ENCODE measurements at regions not wholly inside any gene's neighbourhood (a gene's known extent, or its start where the extent isn't known, plus 50 kb on each side); places are given as distances from the start of the nearest gene placed in this dataset.

GRCh38 chr3:40704224-40704623 is 179.5 kb downstream of the ZNF621 start:
- Histone ChIP-seq H3K27ac (ENCODE audit: low read length) (no peak overlapping the region), H3K36me3 (ENCODE audit: insufficient read depth, low read length) (no peaks in the 10 kb centered on the region), H4K20me1 (ENCODE audit: insufficient read depth, low read length) (no peaks in the 10 kb centered on the region), H3K4me3 (ENCODE audit: low read depth in 1 of 2, low read length in 2 of 2) (no peak overlapping the region), H3K4me1 (ENCODE audit: insufficient read depth, low read length) (no peaks in the 10 kb centered on the region), H3K79me2 (ENCODE audit: insufficient read depth, low read length) (no peaks in the 10 kb centered on the region), H3K9me3 (ENCODE audit: insufficient read depth, low read length, severe bottlenecking) (no peaks in the 10 kb centered on the region), H3K4me2 (ENCODE audit: insufficient read depth, low read length) (no peak overlapping the region), H3K27me3 (ENCODE audit: insufficient read depth, low read length, poor library complexity) (no peaks in the 10 kb centered on the region), H3K9ac (ENCODE audit: low read depth, low read length) (no peak overlapping the region), H2AFZ (ENCODE audit: low read depth, low read length) (no peak overlapping the region)
- no peak for ATAC-seq (ENCODE audit: insufficient read depth, low read depth)
- TF ChIP-seq EZH2 (IDR thresholded peaks at IDR 0.05; ENCODE audit: borderline replicate concordance, low read depth, low read length, severe bottlenecking) (no peak), CTCF (IDR thresholded peaks at IDR 0.05; ENCODE audit: borderline replicate concordance, extremely low read depth, low read length, poor library complexity, severe bottlenecking) (no peak)
- no peak for DNase-seq

GRCh38 chr3:40705663-40706062 is 180.9 kb downstream of the ZNF621 start:
- ATAC-seq (ENCODE audit: insufficient read depth, low read depth) (no peak), DNase-seq (no peak)
- no peak overlapping the region for H2AFZ ChIP-seq (ENCODE audit: low read depth, low read length)
- no peaks in the 10 kb centered on the region for H3K4me1 ChIP-seq (ENCODE audit: insufficient read depth, low read length)
- H4K20me1 ChIP-seq (ENCODE audit: insufficient read depth, low read length), result no peaks in the 10 kb centered on the region
- H3K36me3 ChIP-seq (ENCODE audit: insufficient read depth, low read length), result no peaks in the 10 kb centered on the region
- no peaks in the 10 kb centered on the region for H3K9me3 ChIP-seq (ENCODE audit: insufficient read depth, low read length, severe bottlenecking)
- H3K27ac ChIP-seq (ENCODE audit: low read length), result no peak overlapping the region
- H3K9ac ChIP-seq (ENCODE audit: low read depth, low read length), result no peak overlapping the region
- no peak overlapping the region for H3K4me2 ChIP-seq (ENCODE audit: insufficient read depth, low read length)
- H3K79me2 ChIP-seq (ENCODE audit: insufficient read depth, low read length), result no peaks in the 10 kb centered on the region
- H3K4me3 ChIP-seq (ENCODE audit: low read depth in 1 of 2, low read length in 2 of 2), result no peak overlapping the region
- TF ChIP-seq CTCF (IDR thresholded peaks at IDR 0.05; ENCODE audit: borderline replicate concordance, extremely low read depth, low read length, poor library complexity, severe bottlenecking) (no peak), EZH2 (IDR thresholded peaks at IDR 0.05; ENCODE audit: borderline replicate concordance, low read depth, low read length, severe bottlenecking) (no peak)
- no peaks in the 10 kb centered on the region for H3K27me3 ChIP-seq (ENCODE audit: insufficient read depth, low read length, poor library complexity)

- DNase-seq (no peak), ATAC-seq (ENCODE audit: insufficient read depth, low read depth) (no peak)
- H3K79me2 ChIP-seq (ENCODE audit: insufficient read depth, low read length), result no peaks in the 10 kb centered on the region
- H3K4me2 ChIP-seq (ENCODE audit: insufficient read depth, low read length), result no peak overlapping the region
- no peaks in the 10 kb centered on the region for H4K20me1 ChIP-seq (ENCODE audit: insufficient read depth, low read length)
- no peak overlapping the region for H3K9ac ChIP-seq (ENCODE audit: low read depth, low read length)
- peaks cover 10% of the 10 kb centered on the region for H3K27me3 ChIP-seq (ENCODE audit: insufficient read depth, low read length, poor library complexity)
- no peak overlapping the region for H3K27ac ChIP-seq (ENCODE audit: low read length)
- no peak overlapping the region for H3K4me3 ChIP-seq (ENCODE audit: low read depth in 1 of 2, low read length in 2 of 2)
- H3K9me3 ChIP-seq (ENCODE audit: insufficient read depth, low read length, severe bottlenecking), result no peaks in the 10 kb centered on the region
- H3K36me3 ChIP-seq (ENCODE audit: insufficient read depth, low read length), result no peaks in the 10 kb centered on the region
- H2AFZ ChIP-seq (ENCODE audit: low read depth, low read length), result no peak overlapping the region
- TF ChIP-seq EZH2 (IDR thresholded peaks at IDR 0.05; ENCODE audit: borderline replicate concordance, low read depth, low read length, severe bottlenecking), result no peak
- no peak for TF ChIP-seq CTCF (IDR thresholded peaks at IDR 0.05; ENCODE audit: borderline replicate concordance, extremely low read depth, low read length, poor library complexity, severe bottlenecking)
- H3K4me1 ChIP-seq (ENCODE audit: insufficient read depth, low read length), result no peaks in the 10 kb centered on the region
These were observed 188.5 kb downstream of the ZNF621 start for GRCh38 chr3:40713306-40713705.

- Histone ChIP-seq H4K20me1 (ENCODE audit: insufficient read depth, low read length) (no peaks in the 10 kb centered on the region), H3K9me3 (ENCODE audit: insufficient read depth, low read length, severe bottlenecking) (no peaks in the 10 kb centered on the region), H3K4me3 (ENCODE audit: low read depth in 1 of 2, low read length in 2 of 2) (no peak overlapping the region), H3K27me3 (ENCODE audit: insufficient read depth, low read length, poor library complexity) (peaks cover 10% of the 10 kb centered on the region), H3K36me3 (ENCODE audit: insufficient read depth, low read length) (no peaks in the 10 kb centered on the region), H3K9ac (ENCODE audit: low read depth, low read length) (no peak overlapping the region), H3K4me2 (ENCODE audit: insufficient read depth, low read length) (no peak overlapping the region), H2AFZ (ENCODE audit: low read depth, low read length) (no peak overlapping the region), H3K79me2 (ENCODE audit: insufficient read depth, low read length) (no peaks in the 10 kb centered on the region), H3K4me1 (ENCODE audit: insufficient read depth, low read length) (no peaks in the 10 kb centered on the region), H3K27ac (ENCODE audit: low read length) (no peak overlapping the region)
- TF ChIP-seq EZH2 (IDR thresholded peaks at IDR 0.05; ENCODE audit: borderline replicate concordance, low read depth, low read length, severe bottlenecking) (no peak), CTCF (IDR thresholded peaks at IDR 0.05; ENCODE audit: borderline replicate concordance, extremely low read depth, low read length, poor library complexity, severe bottlenecking) (no peak)
- peak; percentile 59 for ATAC-seq (ENCODE audit: insufficient read depth, low read depth)
- peak; percentile 6 for DNase-seq
These were observed 189.0 kb downstream of the ZNF621 start for GRCh38 chr3:40713795-40714194.

All from DND-41 (cell line).